C4-2B (cell line): ENCODE measurements at regions not wholly inside any gene's neighbourhood (a gene's known extent, or its start where the extent isn't known, plus 50 kb on each side); places are given as distances from the start of the nearest gene placed in this dataset.

ENCODE experiments used
- ZFX ChIP-seq: fragments of 450-650 bp; IDR thresholded peaks from 2 replicates; pipeline ENCODE4 v1.6.1; 2017
- TF ChIP-seq, protein P1 (sequence below): fragments of 450-650 bp; conservative IDR thresholded peaks from 2 replicates; pipeline ENCODE4 v1.5.1; 2017; ENCODE audit warnings: mild to moderate bottlenecking

DNA sequence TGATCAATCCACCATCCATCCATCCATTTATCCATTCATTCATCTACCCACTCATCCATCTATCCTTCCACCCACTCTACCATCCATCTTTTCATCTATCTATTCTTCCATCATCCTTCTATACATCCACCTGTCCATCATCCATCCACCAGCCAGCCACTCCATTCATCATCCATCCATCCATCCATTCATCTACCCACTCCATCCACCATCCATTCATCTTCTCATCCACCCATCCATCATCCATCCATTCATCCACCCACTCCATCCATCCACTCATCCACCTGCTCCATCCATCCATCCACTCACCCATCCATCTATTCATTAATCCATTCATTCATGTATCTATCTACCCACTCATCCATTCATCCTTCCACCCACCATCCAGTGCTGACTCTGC is 127.9 kb upstream of the TMPRSS2 start:
- TF ChIP-seq, protein P1, sequence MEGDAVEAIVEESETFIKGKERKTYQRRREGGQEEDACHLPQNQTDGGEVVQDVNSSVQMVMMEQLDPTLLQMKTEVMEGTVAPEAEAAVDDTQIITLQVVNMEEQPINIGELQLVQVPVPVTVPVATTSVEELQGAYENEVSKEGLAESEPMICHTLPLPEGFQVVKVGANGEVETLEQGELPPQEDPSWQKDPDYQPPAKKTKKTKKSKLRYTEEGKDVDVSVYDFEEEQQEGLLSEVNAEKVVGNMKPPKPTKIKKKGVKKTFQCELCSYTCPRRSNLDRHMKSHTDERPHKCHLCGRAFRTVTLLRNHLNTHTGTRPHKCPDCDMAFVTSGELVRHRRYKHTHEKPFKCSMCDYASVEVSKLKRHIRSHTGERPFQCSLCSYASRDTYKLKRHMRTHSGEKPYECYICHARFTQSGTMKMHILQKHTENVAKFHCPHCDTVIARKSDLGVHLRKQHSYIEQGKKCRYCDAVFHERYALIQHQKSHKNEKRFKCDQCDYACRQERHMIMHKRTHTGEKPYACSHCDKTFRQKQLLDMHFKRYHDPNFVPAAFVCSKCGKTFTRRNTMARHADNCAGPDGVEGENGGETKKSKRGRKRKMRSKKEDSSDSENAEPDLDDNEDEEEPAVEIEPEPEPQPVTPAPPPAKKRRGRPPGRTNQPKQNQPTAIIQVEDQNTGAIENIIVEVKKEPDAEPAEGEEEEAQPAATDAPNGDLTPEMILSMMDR, result no peak
- TF ChIP-seq ZFX, result no peak
